Stimulated activated CD4-positive, alpha-beta T cell treated with anti-CD3 and anti-CD28 coated beads, Interleukin-4, amount 100 ng/mL, for 48 hours (primary cell): ENCODE measurements at regions not wholly inside any gene's neighbourhood (a gene's known extent, or its start where the extent isn't known, plus 50 kb on each side); places are given as distances from the start of the nearest gene placed in this dataset.

Source experiments
- DNase-seq, 2 donors: peaks; one replicate each; pipeline ENCODE4 v3.0.0-alpha.2; 2020; ENCODE audit warnings: low read depth in 2 of 2

- no peak for DNase-seq
These were observed 220.2 kb upstream of the CPNE8 start for GRCh38 chr12:39125566-39125965.

DNA sequence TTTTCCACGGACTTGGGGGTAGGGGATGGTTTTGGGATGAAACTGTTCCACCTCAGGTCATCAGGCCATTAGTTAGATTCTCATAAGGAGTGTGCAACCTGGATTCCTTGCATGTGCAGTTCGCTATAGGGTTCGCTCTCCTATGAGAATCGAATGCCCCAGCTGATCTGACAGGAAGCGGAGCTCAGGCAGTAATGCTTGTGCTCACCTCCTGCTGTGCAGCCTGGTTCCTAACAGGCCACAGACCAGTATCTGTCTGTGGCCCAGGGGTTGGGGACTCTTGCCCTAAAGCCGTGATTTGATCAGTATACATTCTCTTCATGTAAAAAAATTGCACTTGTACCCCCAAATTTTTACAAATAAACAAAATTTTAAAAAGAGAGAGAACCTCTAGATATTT is 219.4 kb upstream of the CPNE8 start:
- no peak for DNase-seq

DNA sequence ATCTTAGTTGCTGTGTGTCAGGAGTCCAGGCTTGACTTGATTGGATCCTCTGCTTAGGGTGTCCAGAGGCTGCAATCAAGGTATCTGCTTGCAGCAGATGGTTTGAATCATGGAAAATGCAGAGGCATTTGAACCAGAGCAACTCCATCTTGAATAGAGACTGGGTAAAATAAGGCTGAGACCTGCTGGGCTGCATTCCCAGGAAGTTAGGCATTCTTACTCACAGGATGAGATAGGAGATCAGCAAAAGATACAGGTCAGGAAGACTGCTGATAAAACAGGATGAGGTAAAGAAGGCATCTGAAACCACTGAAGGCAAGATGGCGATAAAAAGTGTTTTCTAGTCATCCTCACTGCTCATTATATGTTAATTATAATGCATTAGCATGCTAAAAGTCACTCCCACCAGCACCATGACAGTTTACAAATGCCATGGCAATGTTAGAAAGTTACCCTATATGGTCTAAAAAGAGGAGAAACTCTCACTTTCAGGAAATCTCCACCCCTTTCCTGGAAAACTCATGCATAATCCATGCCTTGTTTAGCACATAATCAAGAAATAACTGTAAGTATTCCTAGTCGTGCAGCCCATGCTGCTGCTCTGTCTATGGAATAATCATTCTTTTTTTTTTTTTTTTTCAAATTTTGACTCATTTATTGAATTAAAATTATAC is 218.3 kb upstream of the CPNE8 start:
- no peak for DNase-seq

- no peak for DNase-seq
These were observed 217.3 kb upstream of the CPNE8 start for GRCh38 chr12:39122562-39123204.

- no peak for DNase-seq
These were observed 211.5 kb upstream of the CPNE8 start for GRCh38 chr12:39116861-39117260.

DNA sequence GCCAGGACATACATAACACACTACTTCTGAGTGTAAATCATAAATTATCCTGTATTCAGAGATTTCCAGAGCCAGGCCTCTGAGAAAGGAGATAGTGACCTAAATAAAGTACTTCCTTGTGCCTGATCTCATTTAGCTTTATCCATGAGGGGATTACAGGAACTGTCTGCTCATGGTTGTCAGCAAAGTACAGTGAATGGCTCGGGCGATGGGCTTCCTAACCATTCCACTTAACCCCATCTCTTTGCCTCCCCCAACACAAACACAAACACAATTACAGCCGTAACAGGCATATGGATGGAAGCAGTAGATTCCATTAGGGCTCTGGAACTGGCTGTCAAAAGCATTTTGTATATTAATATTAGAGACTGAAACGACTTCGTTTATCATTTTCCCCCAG is 206.7 kb upstream of the CPNE8 start:
- no peak for DNase-seq

DNA sequence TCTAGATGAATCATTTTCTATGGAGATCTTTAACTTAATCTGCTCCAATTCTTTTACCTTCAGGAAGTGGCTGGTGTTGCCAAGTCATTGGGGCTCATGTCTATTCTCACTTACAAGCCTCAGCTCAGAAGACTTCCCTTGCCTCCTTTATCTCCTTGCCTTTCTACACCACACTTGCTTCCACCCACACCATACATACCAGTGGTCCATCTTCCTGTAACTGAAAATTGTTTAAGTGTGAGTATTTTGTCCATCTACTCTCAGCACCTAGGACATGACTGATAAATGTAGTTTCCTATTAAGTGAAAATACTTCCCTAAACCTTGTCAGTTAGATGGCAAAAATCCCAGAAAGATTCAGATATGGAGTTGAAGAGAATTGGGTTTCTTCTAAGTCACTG is 199.7 kb upstream of the CPNE8 start:
- DNase-seq, result no peak

GRCh38 chr12:39103552-39104165 is 198.3 kb upstream of the CPNE8 start:
- no peak for DNase-seq

DNA sequence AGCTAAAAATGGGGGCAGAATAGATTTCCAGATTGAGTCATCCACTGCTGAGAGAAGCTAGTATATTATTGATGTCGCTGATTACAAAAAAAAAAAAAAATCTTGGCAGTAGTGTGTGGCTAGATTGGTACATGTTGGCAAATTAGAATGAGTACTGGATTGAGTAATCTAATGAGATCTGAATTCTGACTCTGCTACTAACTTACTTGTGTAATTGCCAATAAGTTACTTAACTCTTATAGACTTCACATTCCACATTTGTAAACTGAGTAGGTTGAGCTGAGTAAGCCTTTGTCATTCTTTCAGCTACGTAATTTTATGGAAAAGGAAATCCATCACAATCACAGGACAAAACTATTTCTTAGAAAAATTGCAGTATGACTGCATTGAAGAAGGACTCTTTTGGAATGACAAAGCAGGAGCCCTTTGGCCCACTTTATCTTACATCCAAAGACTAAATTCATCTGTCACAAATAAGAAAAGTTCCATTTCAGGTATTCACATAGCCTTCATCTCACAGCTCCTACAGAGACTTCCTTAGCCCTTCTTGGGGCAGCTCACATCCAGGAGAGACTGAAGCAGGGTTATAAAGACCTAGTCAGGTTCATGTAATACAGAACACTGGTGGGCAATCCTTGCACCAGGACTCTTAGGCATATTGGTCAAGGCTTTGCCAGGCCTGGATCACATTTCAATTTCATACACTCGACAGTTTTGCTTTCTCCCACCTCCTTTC is 197.3 kb upstream of the CPNE8 start:
- DNase-seq, result no peak

DNA sequence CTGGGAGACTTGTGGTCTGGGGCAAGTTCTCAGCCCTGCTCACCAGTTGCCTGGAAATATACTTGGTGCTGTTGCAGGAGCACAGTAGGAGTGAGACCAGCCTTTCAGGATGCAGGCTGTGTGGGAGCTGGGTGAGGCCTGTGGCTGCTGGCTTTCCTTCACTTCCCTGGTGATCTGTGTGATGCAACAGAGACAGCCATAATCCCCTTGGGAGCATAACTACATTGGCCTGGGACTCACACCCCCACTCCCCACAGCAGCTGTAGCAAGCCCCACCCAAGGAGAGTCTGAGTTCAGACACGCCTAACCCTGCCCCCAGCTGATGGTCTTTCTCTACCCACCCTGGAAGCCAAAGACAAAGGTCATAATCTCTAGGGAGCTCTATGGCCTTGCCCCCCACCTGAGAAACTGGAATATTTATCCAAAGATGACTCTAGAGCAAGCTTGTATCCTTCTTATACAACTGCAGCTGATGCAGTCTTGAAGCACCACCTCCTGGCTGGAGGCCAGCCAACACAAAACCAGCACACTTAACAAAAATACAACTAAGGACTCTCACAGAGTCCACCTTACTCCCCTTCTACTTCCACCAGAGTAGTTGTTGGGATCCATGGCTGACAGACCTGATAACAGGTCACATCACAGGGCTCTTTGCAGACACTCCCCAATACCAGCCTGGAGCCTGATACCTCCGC is 190.4 kb upstream of the CPNE8 start:
- no peak for DNase-seq

DNA sequence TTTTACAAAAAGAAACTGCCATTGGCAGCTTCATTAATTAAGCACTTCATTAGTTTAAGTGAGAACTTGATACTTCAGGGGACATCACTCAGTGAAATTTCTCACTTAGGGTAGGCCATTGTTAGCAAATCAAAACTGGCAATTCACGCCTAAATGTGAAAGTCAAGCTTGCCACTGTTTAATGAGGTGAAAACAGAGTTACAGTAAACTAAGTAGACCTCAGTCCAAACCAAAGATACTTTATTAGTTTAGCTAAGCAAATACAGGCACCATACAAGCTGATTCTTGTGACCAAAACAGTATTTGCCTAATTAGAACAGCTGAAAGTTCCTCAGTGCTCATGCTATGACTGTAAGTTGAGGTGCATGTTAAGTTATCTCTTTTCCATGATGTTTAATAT is 176.5 kb upstream of the CPNE8 start:
- no peak for DNase-seq

DNA sequence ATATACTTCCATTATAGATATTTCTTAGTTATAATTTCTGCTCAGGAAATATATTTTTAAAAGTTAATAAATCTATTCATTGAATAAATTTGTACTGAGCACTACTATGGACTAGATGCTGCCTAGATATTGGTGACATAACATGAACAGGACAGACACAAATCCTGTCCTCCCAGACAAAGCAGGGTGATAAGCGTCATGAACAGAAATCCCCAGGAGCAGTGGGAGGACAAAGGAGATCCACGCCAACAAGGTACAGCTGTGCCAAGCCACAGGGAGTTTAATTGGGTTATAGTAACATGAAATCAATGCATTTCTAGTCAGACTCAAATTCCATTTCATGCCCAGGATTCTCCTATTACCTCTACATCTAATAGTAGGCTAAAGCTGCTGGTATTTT is 171.8 kb upstream of the CPNE8 start:
- DNase-seq, result no peak

DNA sequence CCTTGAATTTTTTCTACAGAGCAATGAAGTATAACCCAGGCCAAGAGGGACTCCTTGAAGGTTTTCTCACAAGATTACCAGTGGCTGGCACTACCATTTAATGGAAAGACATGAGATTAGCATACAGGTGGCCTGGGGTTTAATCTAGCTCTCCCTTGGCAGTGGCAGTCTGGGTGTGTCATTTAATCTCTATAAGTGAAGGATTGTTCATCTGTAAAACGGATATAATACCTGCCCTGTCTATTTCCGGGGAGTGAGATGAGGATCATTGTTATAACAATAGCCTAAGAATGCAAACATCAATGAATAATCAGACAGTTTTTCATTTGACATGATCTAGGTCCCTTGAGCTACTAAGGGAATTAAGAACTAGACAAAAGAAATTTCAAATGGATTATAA is 168.7 kb upstream of the CPNE8 start:
- DNase-seq, result no peak

- DNase-seq, result no peak
These were observed 167.3 kb upstream of the CPNE8 start for GRCh38 chr12:39072658-39073057.

- DNase-seq, result no peak
These were observed 166.2 kb upstream of the CPNE8 start for GRCh38 chr12:39071611-39072010.

- no peak for DNase-seq
These were observed 165.4 kb upstream of the CPNE8 start for GRCh38 chr12:39070775-39071174.

DNA sequence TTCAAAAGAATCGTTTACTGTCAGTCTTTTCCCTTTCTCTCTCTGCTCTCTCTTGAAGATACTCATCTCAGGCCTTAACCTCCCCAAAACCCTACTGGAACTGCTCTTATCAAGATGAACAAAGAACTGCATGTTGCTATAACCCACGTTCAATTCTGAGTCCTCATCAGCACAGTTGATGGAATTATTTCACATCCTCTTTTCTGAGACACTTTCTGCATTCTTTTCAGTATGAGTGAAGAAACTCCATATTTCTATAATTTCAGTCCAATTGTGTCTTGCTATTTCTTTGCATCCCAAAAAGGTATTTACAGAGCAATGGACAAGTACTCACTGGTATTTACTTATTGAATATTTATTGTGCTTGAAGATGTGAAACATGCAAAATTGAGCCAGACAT is 160.1 kb upstream of the CPNE8 start:
- no peak for DNase-seq

- DNase-seq, result no peak
These were observed 159.3 kb upstream of the CPNE8 start for GRCh38 chr12:39064708-39065107.

GRCh38 chr12:39062266-39062996 is 157.0 kb upstream of the CPNE8 start:
- no peak for DNase-seq

- no peak for DNase-seq
These were observed 156.2 kb upstream of the CPNE8 start for GRCh38 chr12:39061576-39061975.

GRCh38 chr12:39048395-39048794 is 143.0 kb upstream of the CPNE8 start:
- no peak for DNase-seq
